ENCODE measurements at regions not wholly inside any gene's neighbourhood (a gene's known extent, or its start where the extent isn't known, plus 50 kb on each side); places are given as distances from the start of the nearest gene placed in this dataset.
"Not testable (repeated sequence)": the region's sequence is repeated elsewhere in the genome, so short reads cannot be mapped to it uniquely, and the experiment has no call there.

DNA sequence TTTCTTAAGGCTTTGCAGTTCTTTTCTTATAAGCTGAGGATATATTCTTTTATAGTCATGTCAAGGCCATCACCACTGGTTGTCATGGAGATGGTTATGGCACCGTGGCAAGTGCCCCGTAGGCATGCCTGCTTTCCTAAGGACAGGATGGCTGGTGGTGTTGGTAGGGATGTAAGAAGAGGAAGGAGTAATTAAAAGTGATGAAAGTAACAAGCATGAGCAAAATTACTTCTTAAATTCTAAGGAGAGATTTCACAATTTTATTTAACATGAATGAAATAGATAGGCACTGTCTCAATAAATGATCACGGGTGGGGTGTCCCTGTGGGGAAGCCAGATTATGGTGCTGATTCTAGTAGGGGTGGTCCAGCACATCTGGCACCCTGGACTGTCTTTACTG is 290.2 kb upstream of the KLF4 start:
- no peak overlapping the region for H3K27ac Mint-ChIP-seq (ENCODE audit: unreplicated experiment)
- H3K27me3 Mint-ChIP-seq (ENCODE audit: unreplicated experiment): peaks cover 11% of the 10 kb centered on the region
- H3K9me3 Mint-ChIP-seq (ENCODE audit: unreplicated experiment): no peaks in the 10 kb centered on the region
- H3K4me1 Mint-ChIP-seq (ENCODE audit: unreplicated experiment): peaks cover 6% of the 10 kb centered on the region
- TF ChIP-seq, protein P1, sequence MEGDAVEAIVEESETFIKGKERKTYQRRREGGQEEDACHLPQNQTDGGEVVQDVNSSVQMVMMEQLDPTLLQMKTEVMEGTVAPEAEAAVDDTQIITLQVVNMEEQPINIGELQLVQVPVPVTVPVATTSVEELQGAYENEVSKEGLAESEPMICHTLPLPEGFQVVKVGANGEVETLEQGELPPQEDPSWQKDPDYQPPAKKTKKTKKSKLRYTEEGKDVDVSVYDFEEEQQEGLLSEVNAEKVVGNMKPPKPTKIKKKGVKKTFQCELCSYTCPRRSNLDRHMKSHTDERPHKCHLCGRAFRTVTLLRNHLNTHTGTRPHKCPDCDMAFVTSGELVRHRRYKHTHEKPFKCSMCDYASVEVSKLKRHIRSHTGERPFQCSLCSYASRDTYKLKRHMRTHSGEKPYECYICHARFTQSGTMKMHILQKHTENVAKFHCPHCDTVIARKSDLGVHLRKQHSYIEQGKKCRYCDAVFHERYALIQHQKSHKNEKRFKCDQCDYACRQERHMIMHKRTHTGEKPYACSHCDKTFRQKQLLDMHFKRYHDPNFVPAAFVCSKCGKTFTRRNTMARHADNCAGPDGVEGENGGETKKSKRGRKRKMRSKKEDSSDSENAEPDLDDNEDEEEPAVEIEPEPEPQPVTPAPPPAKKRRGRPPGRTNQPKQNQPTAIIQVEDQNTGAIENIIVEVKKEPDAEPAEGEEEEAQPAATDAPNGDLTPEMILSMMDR (IDR thresholded peaks at IDR 0.05): no peak
- no peak for DNase-seq (ENCODE audit: extremely low spot score, unreplicated experiment)
- no peak overlapping the region for H3K4me3 Mint-ChIP-seq (ENCODE audit: unreplicated experiment)
- H3K36me3 Mint-ChIP-seq (ENCODE audit: unreplicated experiment): no peaks in the 10 kb centered on the region

DNA sequence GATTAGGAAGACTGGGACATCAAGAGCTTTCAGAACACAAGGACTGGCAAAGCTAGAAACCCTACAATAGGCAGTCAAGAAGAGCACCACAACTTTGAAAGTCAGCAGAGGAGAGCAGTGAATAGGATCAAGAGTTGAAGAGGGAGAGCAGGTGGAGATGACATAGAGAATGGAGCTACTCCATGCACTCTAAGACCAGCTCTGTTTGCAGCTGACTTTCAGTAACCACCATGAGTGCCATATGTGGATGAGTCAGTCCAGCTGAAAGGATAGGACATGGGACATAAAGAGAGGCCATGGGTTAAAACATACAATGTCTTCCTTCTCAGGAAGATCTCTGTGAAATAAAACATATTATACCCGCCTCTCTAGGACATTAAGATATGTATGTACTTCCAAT is 289.1 kb upstream of the KLF4 start:
- H3K27ac Mint-ChIP-seq (ENCODE audit: unreplicated experiment): no peak overlapping the region
- H3K4me3 Mint-ChIP-seq (ENCODE audit: unreplicated experiment): no peak overlapping the region
- no peaks in the 10 kb centered on the region for H3K4me1 Mint-ChIP-seq (ENCODE audit: unreplicated experiment)
- TF ChIP-seq, protein P1 (IDR thresholded peaks at IDR 0.05): no peak
- H3K36me3 Mint-ChIP-seq (ENCODE audit: unreplicated experiment): no peaks in the 10 kb centered on the region
- no peaks in the 10 kb centered on the region for H3K9me3 Mint-ChIP-seq (ENCODE audit: unreplicated experiment)
- peaks cover 11% of the 10 kb centered on the region for H3K27me3 Mint-ChIP-seq (ENCODE audit: unreplicated experiment)
- no peak for DNase-seq (ENCODE audit: extremely low spot score, unreplicated experiment)

DNA sequence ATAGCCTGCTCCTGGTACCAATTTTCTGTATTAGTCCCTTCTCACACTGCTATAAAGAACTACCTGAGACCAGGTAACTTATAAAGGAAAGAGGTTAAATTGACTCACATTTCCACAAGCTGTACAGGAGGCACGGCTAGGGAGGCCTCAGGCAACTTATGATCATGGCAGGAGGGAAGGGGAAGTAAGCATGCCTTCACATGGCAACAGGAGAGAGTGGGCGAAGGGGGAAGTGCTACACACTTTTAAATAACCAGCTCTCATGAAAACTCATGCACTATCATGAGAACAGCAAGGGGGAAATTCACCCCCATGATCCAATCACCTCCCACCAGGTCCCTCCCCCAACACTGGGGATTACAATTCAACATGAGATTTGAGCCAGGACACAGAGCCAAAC is 284.5 kb upstream of the KLF4 start:
- not testable (repeated sequence) for DNase-seq (ENCODE audit: extremely low spot score, unreplicated experiment); H3K4me1 Mint-ChIP-seq (ENCODE audit: unreplicated experiment); H3K4me3 Mint-ChIP-seq (ENCODE audit: unreplicated experiment); H3K27ac Mint-ChIP-seq (ENCODE audit: unreplicated experiment); H3K27me3 Mint-ChIP-seq (ENCODE audit: unreplicated experiment); H3K36me3 Mint-ChIP-seq (ENCODE audit: unreplicated experiment); H3K9me3 Mint-ChIP-seq (ENCODE audit: unreplicated experiment)

DNA sequence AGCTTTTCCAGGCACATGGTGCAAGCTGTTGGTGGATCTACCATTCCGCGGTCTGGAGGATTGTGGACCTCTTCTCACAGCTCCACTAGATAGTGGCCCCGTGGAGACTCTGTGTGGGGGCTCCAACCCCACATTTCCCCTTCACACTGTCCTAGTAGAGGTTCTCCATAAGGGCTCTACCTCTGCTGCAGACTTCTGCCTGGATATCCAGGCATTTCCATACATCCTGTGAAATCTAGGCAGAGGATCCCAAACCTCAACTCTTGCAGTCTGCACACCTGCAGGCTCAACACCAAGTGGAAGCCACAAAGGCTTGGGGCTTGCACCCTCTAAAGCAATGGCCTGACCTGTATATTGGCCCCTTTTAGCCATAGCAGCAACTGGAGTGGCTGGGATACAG is 283.4 kb upstream of the KLF4 start:
- H3K27ac Mint-ChIP-seq (ENCODE audit: unreplicated experiment): no peak overlapping the region
- no peaks in the 10 kb centered on the region for H3K27me3 Mint-ChIP-seq (ENCODE audit: unreplicated experiment)
- no peaks in the 10 kb centered on the region for H3K4me1 Mint-ChIP-seq (ENCODE audit: unreplicated experiment)
- H3K9me3 Mint-ChIP-seq (ENCODE audit: unreplicated experiment): peaks cover 4% of the 10 kb centered on the region
- DNase-seq (ENCODE audit: extremely low spot score, unreplicated experiment): no peak
- TF ChIP-seq, protein P1 (IDR thresholded peaks at IDR 0.05): no peak
- no peaks in the 10 kb centered on the region for H3K36me3 Mint-ChIP-seq (ENCODE audit: unreplicated experiment)
- H3K4me3 Mint-ChIP-seq (ENCODE audit: unreplicated experiment): no peak overlapping the region

DNA sequence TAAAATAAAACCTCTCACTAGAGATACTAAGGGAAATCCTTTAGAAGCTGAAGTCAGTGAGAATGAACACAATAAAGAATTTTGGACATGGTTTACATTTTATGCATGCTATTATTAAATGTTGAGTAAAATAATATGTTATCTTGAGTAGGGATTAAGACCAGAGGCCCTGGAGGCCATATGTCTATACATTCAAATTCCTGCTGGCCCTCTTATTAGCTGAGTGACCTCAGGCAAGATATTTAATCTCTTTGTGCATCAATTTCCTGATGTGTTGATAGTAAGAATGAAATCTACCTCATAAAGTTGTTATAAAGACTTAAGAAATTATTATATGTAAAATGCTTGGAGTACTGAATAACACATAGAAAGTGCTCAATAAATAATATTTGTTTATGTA is 281.1 kb upstream of the KLF4 start:
- no peak overlapping the region for H3K4me3 Mint-ChIP-seq (ENCODE audit: unreplicated experiment)
- H3K4me1 Mint-ChIP-seq (ENCODE audit: unreplicated experiment): no peaks in the 10 kb centered on the region
- no peak for DNase-seq (ENCODE audit: extremely low spot score, unreplicated experiment)
- no peak overlapping the region for H3K27ac Mint-ChIP-seq (ENCODE audit: unreplicated experiment)
- TF ChIP-seq, protein P1 (IDR thresholded peaks at IDR 0.05): no peak
- no peaks in the 10 kb centered on the region for H3K36me3 Mint-ChIP-seq (ENCODE audit: unreplicated experiment)
- H3K27me3 Mint-ChIP-seq (ENCODE audit: unreplicated experiment): no peaks in the 10 kb centered on the region
- peaks cover 4% of the 10 kb centered on the region for H3K9me3 Mint-ChIP-seq (ENCODE audit: unreplicated experiment)

DNA sequence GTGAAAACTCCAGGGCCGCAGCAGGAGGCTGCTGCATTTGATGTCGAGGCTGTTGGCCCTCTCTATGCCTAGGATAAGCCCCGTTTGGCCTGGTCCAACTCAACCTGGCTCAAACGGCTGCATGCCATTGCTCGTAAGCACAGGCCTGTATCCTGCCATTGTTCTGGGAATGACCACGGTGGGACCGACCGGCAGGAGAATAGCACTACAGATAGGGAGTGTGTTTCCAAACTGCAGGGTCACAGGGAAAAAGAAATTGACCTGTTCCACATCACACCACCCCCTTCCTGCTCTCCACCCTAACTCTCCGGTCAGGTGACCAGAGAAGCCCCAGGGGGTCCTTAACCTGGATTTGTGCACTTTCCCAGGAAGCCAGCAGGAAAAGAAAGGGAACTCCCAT is 278.7 kb upstream of the KLF4 start:
- TF ChIP-seq, protein P1 (IDR thresholded peaks at IDR 0.05): no peak
- no peaks in the 10 kb centered on the region for H3K36me3 Mint-ChIP-seq (ENCODE audit: unreplicated experiment)
- no peaks in the 10 kb centered on the region for H3K4me1 Mint-ChIP-seq (ENCODE audit: unreplicated experiment)
- peaks cover 4% of the 10 kb centered on the region for H3K27me3 Mint-ChIP-seq (ENCODE audit: unreplicated experiment)
- no peak for DNase-seq (ENCODE audit: extremely low spot score, unreplicated experiment)
- H3K27ac Mint-ChIP-seq (ENCODE audit: unreplicated experiment): no peak overlapping the region
- H3K9me3 Mint-ChIP-seq (ENCODE audit: unreplicated experiment): peaks cover 13% of the 10 kb centered on the region
- H3K4me3 Mint-ChIP-seq (ENCODE audit: unreplicated experiment): no peak overlapping the region

All from osteocyte (in vitro differentiated cells).